Smooth muscle cell of the brain vasculature (primary cell): ENCODE measurements at regions not wholly inside any gene's neighbourhood (a gene's known extent, or its start where the extent isn't known, plus 50 kb on each side); places are given as distances from the start of the nearest gene placed in this dataset.

Experiments
- DNase-seq: peaks from one replicate; pipeline ENCODE4 v3.0.0-alpha.2; 2012; ENCODE audit warnings: low read depth, low spot score

DNA sequence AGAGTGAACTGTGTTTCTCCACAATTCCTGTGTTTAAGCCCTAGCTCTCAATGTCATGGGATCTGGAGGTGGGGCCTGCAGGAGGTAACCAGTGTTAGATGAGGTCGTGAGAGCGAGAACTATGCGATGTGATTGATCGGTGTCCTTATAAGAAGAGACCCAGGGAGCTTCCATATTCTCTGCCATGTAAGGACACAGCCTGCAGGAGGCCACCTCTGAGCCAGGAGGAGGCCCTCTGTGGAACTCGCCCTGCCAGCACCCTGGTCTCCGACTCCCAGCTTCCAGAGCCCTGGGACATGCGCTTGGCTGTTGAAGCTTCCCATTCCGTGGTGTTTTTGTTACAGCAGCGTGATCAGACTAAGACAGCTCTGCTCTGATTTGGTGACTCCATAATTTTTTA lies 255.4 kb downstream of the IRX2 start:
- DNase-seq: no peak

- no peak for DNase-seq
Observed at GRCh38 chr5:2493356-2493755, 258.1 kb downstream of the IRX2 start.

- no peak for DNase-seq
Observed at GRCh38 chr5:2492476-2492875, 259.0 kb downstream of the IRX2 start.

DNA sequence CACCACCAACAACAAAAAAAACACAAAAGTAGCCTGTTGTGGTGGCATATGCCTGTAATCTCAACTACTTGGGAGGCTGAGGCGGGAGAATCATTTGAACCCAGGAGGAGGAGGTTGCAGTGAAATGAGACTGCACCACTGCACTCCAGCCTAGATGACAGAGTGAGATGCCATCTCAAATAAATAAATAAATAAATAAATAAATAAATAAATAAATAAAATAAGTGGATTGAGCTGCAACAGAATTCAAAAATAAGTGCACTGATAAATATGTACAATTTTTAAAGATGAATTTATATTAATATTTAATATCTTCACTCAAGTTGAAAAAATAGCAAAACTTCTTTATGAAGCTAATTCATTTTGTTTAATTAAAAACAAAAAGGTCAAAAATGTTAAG lies 259.6 kb downstream of the IRX2 start:
- DNase-seq: no peak

GRCh38 chr5:2489306-2489705 lies 262.2 kb downstream of the IRX2 start:
- DNase-seq: no peak

DNA sequence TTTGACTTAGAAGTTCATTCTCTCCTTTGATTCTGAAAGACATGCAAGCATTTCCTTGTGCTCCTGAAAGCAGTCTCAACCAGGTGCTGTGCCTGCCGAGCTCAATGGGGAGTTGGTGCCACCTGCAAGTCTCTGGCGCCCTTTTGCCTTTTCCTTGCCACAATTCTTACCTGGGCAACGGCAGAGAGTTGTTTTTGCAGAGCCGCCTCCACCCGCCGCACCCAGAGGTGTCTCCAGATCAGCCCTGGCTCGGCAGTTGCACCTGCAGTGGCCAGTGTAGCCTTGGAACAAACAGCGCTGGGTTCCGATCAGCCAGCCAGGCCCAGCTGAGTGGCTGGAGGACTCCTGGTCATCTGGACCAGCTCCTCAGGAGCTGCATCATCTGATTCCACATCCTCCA lies 262.9 kb downstream of the IRX2 start:
- DNase-seq: no peak

- DNase-seq: no peak
Observed at GRCh38 chr5:2487152-2487763, 264.2 kb downstream of the IRX2 start.

- DNase-seq: no peak
Observed at GRCh38 chr5:2486373-2486772, 265.1 kb downstream of the IRX2 start.

- no peak for DNase-seq
Observed at GRCh38 chr5:2482778-2483177, 268.7 kb downstream of the IRX2 start.

DNA sequence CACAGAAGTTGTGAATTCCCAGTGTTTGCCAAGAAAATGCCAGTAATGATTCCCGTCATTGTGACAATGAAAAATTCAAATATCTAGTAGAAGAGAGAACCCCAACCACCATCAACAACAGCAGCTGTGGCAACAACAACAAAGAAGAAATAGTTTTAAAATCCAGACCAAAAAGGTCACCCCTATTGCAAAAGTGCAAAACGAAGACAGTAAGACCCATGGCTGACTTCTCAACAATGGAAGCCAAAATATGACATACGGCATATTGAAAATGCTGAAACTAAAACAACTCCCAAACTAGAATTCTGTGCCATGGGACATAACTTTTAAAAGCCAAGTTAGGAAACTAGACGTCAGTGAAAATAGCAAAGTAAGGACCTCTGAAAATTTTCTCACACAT lies 270.6 kb downstream of the IRX2 start:
- no peak for DNase-seq

DNA sequence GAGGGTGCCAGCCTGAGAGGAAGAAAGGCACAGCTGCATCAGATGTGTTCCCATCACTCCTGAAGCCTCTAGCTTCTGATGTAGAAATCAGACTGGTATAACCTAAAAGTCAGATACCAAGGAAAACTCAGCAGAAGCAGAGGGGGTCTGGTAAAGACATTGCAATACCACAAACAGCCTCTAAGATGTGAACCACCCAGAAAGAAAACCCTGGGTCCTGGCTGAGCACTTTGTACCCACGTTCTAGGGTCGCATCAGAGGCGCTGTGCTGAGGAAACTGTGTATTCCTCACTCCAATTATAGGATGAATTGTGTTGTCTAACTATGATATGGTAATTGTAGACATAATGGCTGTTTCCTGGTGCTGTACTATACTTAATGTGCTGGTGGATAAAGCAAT lies 275.6 kb downstream of the IRX2 start:
- DNase-seq: no peak

DNA sequence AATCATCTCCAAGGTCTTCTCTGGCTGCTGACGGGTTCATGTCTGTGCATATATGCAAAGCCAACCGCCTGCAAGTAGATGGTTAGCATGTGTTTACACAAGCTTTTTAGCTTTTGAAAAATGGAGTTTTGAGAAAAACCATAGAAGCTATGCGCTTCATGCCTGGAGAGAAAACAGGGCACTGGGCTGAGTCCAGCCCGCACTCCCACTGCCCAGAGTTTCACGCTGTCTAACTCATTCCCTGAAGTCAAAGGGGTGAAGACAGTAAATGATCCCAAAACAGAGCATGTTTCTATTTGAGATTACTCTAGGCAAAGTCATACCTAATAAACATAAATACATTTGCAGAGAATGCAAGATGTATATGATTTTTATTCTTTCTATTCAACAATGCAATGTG lies 278.8 kb downstream of the IRX2 start:
- DNase-seq: no peak

DNA sequence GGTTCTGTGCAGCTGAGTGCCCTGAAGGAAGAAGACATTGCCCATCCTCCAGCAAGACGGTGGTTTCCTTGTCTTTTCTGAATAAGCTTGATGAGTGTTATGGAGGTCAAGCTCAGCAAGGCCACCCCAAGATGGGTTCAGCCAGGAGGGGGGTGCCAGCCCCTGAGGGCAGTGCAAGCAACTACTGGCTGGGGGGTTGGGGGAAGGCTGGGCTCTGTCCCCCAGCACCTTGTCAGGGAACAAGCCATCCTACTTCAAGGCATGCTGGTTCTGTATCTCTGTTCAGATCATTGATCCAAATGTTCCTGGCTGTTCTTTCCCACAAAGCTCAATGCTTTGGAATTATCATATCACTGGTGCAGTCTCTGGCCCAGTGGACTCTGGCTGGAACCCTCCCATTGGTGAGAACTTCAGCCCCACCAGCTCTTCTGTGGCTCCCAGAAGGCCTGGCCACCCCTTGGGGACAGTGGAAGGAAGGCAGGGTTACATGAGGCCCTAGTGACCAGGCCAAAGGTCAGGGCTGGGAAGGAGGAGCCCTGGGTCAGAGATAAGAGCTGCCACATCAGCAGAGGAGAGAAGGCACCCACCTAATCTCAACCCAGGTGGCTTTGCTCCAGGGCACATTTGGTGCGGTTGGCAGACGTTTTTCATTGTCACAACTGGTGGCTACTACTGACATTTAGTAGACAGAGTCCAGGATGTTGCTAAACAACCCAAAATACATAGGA lies 280.2 kb downstream of the IRX2 start:
- DNase-seq: no peak

DNA sequence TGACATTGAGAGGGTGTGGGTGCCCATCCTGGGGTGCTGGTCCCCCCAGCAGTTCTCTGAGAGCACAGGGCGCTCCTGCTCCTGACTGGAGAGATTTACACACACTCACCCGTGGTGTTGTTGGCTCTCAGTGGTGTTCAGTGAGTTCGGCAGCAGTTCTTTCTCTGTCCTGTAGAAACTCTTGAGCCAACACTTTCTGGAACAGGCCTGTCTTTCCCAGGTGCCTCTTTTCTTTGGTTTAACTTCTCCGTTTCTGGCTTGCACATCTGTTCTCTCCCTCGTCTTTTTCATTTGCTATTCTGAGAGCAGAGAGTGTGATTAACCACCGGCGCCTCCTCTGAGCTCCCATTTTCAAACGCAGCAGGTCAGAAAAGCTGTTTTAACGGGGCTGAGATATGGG lies 284.5 kb downstream of the IRX2 start:
- DNase-seq: no peak

DNA sequence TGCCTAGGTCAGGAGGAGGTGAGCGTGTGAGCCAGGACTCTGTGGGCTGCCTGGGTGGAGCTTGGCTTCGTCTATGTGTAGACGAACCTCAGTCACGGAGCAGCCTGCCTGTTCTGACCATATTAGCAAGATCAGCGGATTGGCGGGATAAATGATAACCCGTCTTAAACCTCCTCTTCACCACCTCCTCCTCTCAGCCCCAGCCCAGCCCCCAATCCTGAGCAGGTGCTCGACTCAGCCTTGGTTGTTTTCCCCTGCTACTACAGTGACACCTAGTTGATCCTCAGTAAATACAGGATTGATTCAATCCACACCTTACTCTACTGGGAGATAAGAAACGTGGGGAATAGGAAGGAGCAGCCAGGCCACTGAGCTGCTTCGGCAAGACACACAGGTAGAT lies 286.1 kb downstream of the IRX2 start:
- DNase-seq: no peak

DNA sequence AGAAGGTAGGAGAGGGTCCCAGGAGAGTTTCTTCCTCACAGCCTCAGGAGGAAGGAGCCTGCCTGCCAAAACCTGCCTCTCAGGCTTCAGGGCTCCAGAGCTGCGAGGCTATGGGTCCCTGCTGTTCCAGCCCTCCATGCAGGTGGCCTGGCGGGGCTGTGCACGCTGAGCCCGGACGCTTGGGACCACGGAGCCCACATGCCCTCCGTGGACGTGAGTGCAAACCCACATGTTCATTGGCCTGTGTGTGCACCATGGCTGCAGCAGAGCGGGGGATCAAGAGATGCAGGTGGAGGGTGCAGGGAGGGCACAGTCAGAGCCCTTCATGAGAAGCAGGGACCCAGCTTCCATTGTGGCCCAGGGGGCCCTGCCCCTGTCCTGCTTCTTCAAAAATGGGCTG lies 287.3 kb downstream of the IRX2 start:
- no peak for DNase-seq

DNA sequence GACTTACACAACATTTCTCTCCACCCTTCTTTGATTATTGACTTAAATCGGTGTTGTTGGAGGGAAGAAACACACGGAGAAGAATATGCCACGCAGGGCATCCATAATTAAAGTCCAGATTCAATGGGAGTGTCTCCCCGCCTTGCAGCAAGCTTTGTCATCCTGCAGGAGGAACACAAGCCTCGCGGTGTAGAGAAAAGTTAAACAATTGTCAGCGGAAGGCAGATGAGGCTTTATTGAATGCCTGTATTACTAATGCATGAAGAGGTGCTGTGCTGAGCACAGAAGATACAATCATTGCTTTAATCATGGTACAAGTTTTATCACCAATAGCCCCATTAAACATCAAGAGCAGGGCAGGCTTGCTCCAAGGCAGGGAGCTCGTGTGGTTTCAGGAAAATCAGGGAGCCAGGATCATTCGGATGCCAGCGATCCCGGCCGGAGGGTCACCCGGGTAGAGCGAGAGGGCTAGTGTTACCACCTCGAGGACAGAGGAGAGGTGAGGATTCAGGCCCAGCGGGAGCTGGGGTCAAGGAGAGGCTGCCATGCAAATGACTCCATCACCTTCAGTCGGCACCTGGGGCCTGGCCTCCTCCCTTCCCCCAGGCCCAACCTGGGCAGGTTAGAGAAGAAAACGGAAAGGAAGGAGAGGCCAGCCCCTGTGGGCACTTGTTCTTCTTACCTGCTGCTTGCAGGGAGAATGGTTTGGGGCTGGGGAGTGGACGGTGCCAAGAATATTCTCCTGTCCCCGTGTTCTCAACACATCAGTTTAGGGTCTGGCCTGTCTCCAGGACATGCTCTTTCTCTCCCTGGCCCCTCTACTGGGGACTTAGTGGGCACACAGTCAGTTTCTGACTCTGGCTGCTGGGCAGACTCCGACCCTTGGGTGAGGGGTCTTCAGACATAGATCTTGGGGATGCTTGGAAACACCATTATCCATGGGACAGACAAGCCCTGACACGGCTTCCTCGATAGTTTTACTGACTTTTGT lies 289.5 kb downstream of the IRX2 start:
- DNase-seq: no peak

- no peak for DNase-seq
Observed at GRCh38 chr5:2460098-2460497, 291.4 kb downstream of the IRX2 start.

- no peak for DNase-seq
Observed at GRCh38 chr5:2459251-2459650, 292.2 kb downstream of the IRX2 start.

- DNase-seq: no peak
Observed at GRCh38 chr5:2455878-2456277, 295.6 kb downstream of the IRX2 start.

GRCh38 chr5:2454876-2455275 lies 296.6 kb downstream of the IRX2 start:
- DNase-seq: no peak

DNA sequence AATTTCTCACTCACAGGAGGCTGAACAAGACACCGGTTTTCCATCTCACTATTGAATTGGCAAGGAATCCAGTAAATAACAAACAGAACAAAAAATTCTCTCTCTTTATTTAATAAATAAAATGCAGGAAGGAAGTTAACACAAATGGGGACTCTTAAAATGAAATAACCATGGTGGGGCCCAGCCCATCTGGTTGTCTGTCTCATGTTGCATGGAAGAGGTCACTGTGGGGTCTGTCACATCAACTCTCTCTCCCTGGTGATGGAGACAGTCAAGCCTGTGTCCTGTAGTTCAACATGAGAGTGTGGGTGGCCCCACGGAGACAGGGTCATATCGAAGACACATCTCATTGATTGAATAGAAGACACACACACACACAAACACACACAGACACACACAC lies 297.7 kb downstream of the IRX2 start:
- no peak for DNase-seq

DNA sequence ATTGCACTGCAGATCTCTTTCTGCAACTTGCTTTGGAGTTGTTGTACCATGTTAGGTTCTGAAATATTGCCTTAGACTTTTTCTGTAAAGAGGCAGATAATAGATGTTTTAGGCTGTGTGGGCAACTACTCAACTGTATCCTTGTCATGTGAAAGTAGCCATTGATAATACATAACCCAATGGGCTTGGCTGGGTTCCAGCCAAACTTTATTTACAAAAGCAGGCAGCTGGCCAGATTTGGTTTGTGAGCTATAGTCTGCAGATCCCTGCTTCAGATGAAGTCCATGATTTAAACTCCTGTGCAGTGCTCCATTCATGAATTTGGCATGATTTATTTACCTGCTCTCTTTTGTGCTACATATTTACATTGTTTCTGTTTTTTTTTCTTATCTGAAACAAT lies 300.4 kb downstream of the IRX2 start:
- DNase-seq: no peak
